B cell (primary cell): ENCODE measurements at regions not wholly inside any gene's neighbourhood (a gene's known extent, or its start where the extent isn't known, plus 50 kb on each side); places are given as distances from the start of the nearest gene placed in this dataset.

Source experiments
- ATAC-seq: fragments of 200-7000 bp; cut with Tn5 transposase; one replicate; pipeline ENCODE4 v1.10.0; 2021; ENCODE audit warnings: low read depth, mild to moderate bottlenecking, moderate number of reproducible peaks, moderate library complexity
- CTCF ChIA-PET: fragments of 350-600 bp; sonication (Branson Sonifier 250); formaldehyde crosslinking; loops from one replicate; lab custom pipeline; 2021; ENCODE audit warnings: antibody characterized with exemption, inconsistent platforms; lab: Charles Lee
- POLR2A ChIA-PET: fragments of 350-600 bp; sonication (Branson Sonifier 250); formaldehyde crosslinking; loops from one replicate; lab custom pipeline; 2021; ENCODE audit warnings: antibody characterized with exemption; lab: Charles Lee
- DNase-seq: peaks from one replicate; pipeline ENCODE4 v3.0.0; 2013
- H2AFZ ChIP-seq: 2 replicates; pipeline ENCODE4 v1.6.1; 2012; ENCODE audit warnings: mild to moderate bottlenecking, low read depth, low read length; ENCODE audit not compliant: insufficient read depth, poor library complexity, severe bottlenecking
- H3K27ac ChIP-seq, 2 donors: 1 replicate in 1 of 2; 2 replicates in 1 of 2; pipeline ENCODE4 v1.5.1; 2012 to 2013; ENCODE audit warnings: low read length in 2 of 2, mild to moderate bottlenecking in 2 of 2, moderate library complexity in 1 of 2
- H3K27me3 ChIP-seq, 4 experiments: fragments of 200-600 bp in 1 of 4; sonication (generic) in 1 of 4; replicated peaks in 1 of 4; 1 replicate in 2 of 4; 2 replicates in 2 of 4; pipeline versions ENCODE4 v1.6.1 to v1.7.0; 2013 to 2016; ENCODE audit warnings: low read length in 3 of 4, mild to moderate bottlenecking in 2 of 4, mixed read lengths in 1 of 4, moderate library complexity in 1 of 4; ENCODE audit not compliant: insufficient read depth in 4 of 4, control insufficient read depth in 3 of 4; ENCODE audit errors: control extremely low read depth in 1 of 4
- H3K36me3 ChIP-seq, 2 experiments: replicated peaks in 1 of 2; 1 replicate in 1 of 2; 2 replicates in 1 of 2; pipeline versions ENCODE4 v1.6.1 to v1.7.1; 2013; ENCODE audit warnings: low read length in 1 of 2; ENCODE audit not compliant: insufficient read depth in 2 of 2, control insufficient read depth in 1 of 2; ENCODE audit errors: control extremely low read depth in 1 of 2, extremely low read depth in 1 of 2
- H3K4me1 ChIP-seq, 2 donors: fragments of 200-600 bp in 1 of 2; sonication (generic) in 1 of 2; 1 replicate in 1 of 2; 2 replicates in 1 of 2; pipeline versions ENCODE4 v1.5.1 to v1.6.1; 2013 to 2017; ENCODE audit warnings: low read length in 2 of 2; ENCODE audit not compliant: control insufficient read depth in 2 of 2, insufficient read depth in 2 of 2
- H3K4me2 ChIP-seq: replicated peaks from 2 replicates; pipeline ENCODE3; 2012; ENCODE audit warnings: mild to moderate bottlenecking, low read depth, low read length; ENCODE audit not compliant: poor library complexity, severe bottlenecking
- H3K4me3 ChIP-seq, 5 experiments: fragments of 200-600 bp in 1 of 5; sonication (generic) in 1 of 5; 1 replicate in 3 of 5; 2 replicates in 2 of 5; pipeline versions ENCODE4 v1.5.1 to v1.7.0; 2011 to 2016; ENCODE audit warnings: low read length in 4 of 5, mild to moderate bottlenecking in 4 of 5, low read depth in 2 of 5, control low read depth in 1 of 5, moderate library complexity in 1 of 5; ENCODE audit not compliant: insufficient read depth in 1 of 5; ENCODE audit errors: control extremely low read depth in 1 of 5, extremely low read depth in 1 of 5
- H3K79me2 ChIP-seq: fragments of 200-600 bp; sonication (generic); one replicate; pipeline ENCODE4 v1.6.0; 2016; ENCODE audit warnings: low read length; ENCODE audit not compliant: control insufficient read depth, insufficient read depth
- H3K9ac ChIP-seq: fragments of 200-600 bp; sonication (generic); 2 replicates; pipeline ENCODE4 v1.6.1; 2017; ENCODE audit warnings: mild to moderate bottlenecking, low read length, moderate library complexity
- H3K9me3 ChIP-seq, 3 donors: one replicate each; pipeline versions ENCODE4 v1.6.1 to v1.7.1; 2013; ENCODE audit warnings: low read length in 2 of 3; ENCODE audit not compliant: control insufficient read depth in 2 of 3, insufficient read depth in 1 of 3; ENCODE audit errors: control extremely low read depth in 1 of 3
- H4K20me1 ChIP-seq: 2 replicates; pipeline ENCODE4 v1.6.0; 2012; ENCODE audit warnings: mild to moderate bottlenecking, low read length; ENCODE audit not compliant: insufficient read depth, control insufficient read depth, poor library complexity, severe bottlenecking
- H3K27ac Mint-ChIP-seq: one replicate; pipeline ENCODE4 v1.8.0; 2021; ENCODE audit warnings: mixed read lengths
- H3K27me3 Mint-ChIP-seq: one replicate; pipeline ENCODE4 v1.8.0; 2021; ENCODE audit warnings: mixed read lengths
- H3K4me1 Mint-ChIP-seq: one replicate; pipeline ENCODE4 v1.8.0; 2021; ENCODE audit warnings: mixed read lengths
- H3K4me3 Mint-ChIP-seq: one replicate; pipeline ENCODE4 v1.8.0; 2021; ENCODE audit warnings: mixed read lengths
- H3K9me3 Mint-ChIP-seq: one replicate; pipeline ENCODE4 v1.8.0; 2022; ENCODE audit warnings: mixed read lengths; ENCODE audit not compliant: insufficient read depth
- CTCF ChIP-seq: fragments of 200-600 bp; IDR thresholded peaks from one replicate; pipeline ENCODE4 v1.8.0; 2022; ENCODE audit warnings: antibody characterized with exemption, mild to moderate bottlenecking
- EZH2 ChIP-seq: IDR thresholded peaks from 2 replicates; pipeline ENCODE4 v1.6.1; 2012; ENCODE audit warnings: borderline replicate concordance, low read depth, mild to moderate bottlenecking, moderate library complexity, low read length; ENCODE audit not compliant: insufficient read depth, poor library complexity, severe bottlenecking
- WGBS: methylation state at CpG from one replicate; pipeline ENCODE4 v1.1.5; 2013; ENCODE audit warnings: missing lambda C conversion rate; ENCODE audit not compliant: insufficient coverage; 5-methylcytosine and 5-hydroxymethylcytosine counted together
- intact Hi-C: fragments of 100-400 bp; cut with micrococcal nuclease; formaldehyde crosslinking; loops from one replicate; pipeline ENCODE4 v1.10.0; 2022

DNA sequence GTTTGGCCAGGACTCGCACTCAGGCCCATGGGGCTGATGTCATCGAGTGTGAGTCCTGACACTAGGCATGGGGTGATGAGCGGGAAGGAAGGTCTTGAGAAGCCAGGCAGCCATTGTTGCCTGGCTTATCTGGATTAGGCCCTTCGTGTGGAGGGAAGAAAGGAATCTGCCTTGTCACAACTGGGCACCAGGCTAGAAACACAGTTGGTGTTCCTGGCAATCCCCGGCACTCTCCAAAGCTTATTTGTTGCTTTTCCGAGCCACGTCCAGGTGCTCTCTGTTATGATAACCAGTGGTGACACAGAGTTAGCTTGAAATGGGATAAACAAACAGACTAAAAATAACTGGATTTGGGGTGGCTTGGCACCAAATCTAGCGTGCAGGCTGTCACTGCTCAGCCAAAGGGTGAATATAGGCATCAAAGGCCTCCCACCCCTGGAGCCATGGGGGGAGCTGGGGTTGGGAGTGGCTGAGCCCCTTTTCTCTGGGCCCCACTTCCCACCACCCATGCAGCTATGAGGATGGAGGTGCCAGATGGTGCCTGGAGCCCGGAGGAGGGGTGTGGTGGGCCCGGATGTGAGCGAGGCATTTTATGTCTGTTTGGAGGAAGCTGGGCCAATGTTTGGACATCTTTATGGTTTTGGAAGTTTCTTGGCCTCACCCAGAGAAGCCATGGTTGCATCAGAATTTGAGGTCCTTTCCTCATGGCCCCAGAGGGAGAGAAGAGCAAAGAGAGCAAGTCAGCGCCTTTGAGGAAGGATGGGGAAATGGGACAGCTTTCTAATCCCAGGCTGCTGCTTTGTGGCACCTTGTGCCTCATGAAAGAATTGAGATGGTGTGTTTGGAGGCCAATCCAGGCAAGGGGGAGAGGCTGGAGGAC is 98.0 kb upstream of the PITX1 start:
- peaks cover 41% of the 10 kb centered on the region for H3K27me3 Mint-ChIP-seq
- peaks cover 2% of the 10 kb centered on the region for H3K4me1 Mint-ChIP-seq
- H3K9me3 Mint-ChIP-seq = no peaks in the 10 kb centered on the region
- no peak for TF ChIP-seq EZH2
- TF ChIP-seq CTCF = no peak
- Histone ChIP-seq H3K36me3 (no peaks in the 10 kb centered on the region), H3K9me3 (no peaks in the 10 kb centered on the region), H4K20me1 (no peaks in the 10 kb centered on the region), H3K4me3 (no peak overlapping the region), H3K27me3 (peaks cover 0 to 7% (median 0%) of the 10 kb centered on the region in 4 experiments), H3K9ac (no peak overlapping the region), H2AFZ (no peak overlapping the region), H3K27ac (no peak overlapping the region), H3K4me1 (no peaks in the 10 kb centered on the region), H3K4me2 (no peak overlapping the region), H3K79me2 (no peaks in the 10 kb centered on the region)
- intact Hi-C loops = no loop called here
- CTCF ChIA-PET = no interaction called here
- POLR2A ChIA-PET = no interaction called here
- no peak overlapping the region for H3K4me3 Mint-ChIP-seq
- 93% methylated on average over 9 of the region's 12 CpGs for WGBS
- DNase-seq (no peak), ATAC-seq (no peak)
- H3K27ac Mint-ChIP-seq = no peak overlapping the region
